Kidney capillary endothelial cell (primary cell): ENCODE measurements at regions not wholly inside any gene's neighbourhood (a gene's known extent, or its start where the extent isn't known, plus 50 kb on each side); places are given as distances from the start of the nearest gene placed in this dataset.
A peak's percentile ranks its signal among the peaks of the same experiment; 100 is the strongest.
"Not testable (repeated sequence)": the region's sequence is repeated elsewhere in the genome, so short reads cannot be mapped to it uniquely, and the experiment has no call there.

Source experiments
- DNase-seq: peaks from one replicate; pipeline ENCODE4 v3.0.0-alpha.2; 2018; ENCODE audit warnings: low spot score

DNA sequence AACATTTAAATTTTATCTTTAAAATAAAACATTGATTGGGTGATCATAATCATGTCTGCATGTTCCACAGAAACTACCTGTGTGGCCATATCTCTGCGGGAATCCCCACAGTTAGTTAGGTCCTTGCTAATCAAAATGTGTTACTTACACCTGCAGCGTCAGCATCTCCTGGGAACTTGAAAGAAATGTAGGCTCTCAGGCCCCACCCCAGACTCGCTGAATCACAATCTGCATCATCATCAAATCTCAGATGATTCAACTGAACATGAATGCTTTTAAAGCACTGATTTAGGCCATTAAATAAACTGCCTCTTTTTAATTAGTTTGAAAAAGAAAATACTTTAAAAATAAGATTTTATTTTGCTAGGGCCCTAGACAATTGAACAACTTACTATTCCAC lies 577.8 kb downstream of the PYDC2 start:
- no peak for DNase-seq

DNA sequence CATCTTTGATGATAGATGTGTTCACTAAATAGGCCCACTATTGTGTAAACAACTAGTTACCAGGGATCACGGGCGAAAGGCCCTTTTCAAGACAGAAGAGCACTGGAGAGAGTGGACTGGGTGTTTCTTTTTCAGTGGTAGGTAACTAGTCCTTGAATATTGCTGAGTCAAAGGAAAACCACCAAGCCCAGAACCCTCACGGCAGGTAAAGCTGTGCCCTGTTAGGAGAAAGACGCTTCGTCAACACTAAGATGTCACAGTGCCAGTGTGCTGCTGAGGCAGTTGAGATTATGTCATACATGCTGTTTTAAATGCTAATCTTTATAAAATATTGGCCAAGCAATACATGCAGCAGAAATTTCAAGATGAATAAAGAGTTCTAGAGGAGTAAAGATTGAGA lies 578.6 kb downstream of the PYDC2 start:
- no peak for DNase-seq

DNA sequence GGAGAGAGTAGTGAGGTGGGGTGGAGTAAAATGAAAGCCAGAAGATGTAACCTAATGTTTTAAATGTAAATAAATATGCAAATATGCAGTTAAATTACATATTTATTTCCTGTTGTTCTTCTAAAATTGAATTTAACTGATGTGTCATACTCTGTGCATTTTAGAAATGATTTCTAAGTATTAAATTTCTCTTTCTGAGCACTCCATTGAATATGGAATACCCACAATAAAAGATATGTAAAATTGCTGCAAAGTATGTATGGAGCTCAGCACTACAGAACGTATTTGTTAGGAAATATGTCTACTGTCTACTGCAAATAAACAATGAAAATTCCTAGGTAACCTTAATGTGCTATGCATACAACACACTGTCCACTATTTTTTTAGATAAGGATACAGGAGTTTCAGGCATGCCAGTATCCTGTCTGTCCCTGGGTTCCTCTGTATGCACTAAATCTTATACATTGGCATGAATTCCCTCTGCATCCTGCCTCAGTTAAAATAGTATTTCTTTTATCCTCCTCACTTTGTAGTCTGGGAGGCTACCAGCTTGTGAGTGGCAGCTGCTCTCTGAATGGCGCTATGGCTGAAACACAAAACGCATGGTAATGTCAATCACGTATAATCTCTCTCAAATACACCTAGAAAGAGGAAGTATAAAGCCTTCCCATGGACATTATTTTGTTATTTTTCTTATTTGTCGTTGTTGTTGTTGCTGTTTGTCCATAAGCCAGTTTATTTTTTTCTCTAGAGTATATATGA lies 579.5 kb downstream of the PYDC2 start:
- DNase-seq: no peak

DNA sequence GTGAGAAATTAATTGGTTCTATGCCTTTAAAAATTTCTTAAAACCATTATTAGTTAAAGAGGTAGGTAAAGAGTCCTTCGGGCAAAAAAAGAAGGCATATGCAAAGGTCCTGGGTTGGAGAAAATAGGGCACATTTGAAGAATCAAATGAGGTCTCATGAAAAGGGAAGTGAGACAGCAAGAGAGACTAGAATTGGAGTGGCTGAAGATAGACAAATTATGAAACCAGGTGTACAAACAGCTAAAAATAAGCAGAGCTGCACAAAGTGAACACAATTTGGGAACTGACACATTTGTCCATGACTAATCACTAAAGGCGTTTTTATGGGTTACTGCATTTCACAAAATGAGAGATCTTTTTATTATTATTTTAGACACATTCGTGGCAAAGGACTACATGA lies 581.2 kb downstream of the PYDC2 start:
- DNase-seq: no peak

DNA sequence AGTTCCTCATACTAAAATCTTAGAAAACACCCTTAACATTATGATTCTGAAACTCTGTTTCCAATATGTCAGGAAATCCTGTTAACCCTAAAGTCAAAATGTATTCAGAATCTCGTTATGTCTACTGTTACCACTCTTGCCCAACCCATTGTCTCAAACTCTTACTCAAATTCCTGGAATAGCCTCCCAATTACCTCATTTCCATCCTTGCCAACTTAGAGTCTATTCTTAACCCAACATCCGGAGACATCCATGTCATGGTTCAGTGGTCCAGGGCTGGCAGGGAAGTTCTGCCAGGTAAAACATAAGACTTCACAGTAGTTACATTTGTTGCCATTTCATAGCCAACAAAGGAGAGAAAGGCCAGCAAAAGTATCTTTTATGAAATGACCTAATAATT lies 593.9 kb downstream of the PYDC2 start:
- DNase-seq: peak; percentile 94

DNA sequence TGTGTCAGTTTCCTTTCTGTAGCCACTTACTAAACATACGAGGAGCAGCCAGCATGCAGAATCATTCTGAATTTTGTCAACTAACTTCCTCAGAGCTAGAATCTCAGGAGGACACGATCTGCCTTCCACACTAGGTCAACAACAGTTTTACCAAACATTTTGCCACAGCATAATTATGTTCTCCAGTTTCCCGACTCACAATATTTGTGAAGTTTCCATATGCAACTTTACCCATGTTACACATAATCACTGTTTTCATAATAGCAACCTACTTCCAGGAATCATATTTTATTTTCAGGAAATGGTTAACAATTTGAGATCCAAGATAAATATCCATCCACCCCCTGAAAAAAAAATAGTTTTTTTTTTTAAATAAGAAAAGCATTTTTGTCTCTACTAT lies 595.0 kb downstream of the PYDC2 start:
- no peak for DNase-seq

DNA sequence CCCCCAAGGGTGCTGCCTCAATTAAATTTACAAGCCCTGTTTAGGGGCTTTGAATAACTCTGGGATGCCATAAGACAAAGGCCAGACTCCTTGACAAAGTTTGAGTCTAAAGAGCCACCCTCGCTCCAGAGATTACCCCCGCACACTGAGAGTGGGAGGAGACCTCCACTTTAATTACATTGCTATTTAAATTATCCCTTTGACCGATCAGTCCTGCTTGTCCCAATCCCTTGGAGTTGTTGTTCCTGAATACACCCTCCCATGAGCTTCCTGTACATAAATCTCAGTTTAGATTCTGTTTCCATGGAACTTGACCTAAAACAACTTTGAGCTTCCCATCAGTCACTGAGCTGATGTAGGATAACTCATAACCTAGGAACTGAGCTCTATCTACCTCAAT lies 596.3 kb downstream of the PYDC2 start:
- no peak for DNase-seq

DNA sequence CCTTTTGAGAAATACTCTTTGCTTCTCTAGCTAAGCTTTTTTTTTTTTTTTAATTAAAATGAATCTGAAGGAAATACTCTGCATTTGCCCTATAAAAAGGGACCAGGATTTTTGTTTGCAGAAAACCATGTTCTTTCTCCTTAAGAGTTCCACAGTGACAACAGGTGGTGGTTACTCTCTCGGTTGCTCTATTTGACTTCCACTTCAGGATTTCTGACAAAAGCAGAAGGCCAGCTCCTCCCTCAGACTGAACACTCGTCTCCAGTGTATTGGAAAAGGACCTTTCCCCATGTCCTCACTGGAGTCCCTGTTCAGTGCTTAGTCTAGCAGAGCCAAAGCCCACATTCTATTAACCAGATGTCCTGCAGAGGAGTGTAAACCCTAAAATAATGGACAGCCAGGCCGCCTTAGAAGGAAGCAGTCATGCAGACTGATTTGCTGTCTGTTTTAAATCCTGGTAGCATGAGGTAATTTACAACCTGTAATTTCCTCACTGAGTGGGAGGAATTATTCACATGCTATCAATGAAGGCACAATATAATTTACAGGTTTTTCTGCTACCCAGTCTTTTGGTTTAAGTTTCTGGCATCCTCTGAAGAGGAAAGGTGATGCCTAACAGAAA lies 599.3 kb downstream of the PYDC2 start:
- no peak for DNase-seq

DNA sequence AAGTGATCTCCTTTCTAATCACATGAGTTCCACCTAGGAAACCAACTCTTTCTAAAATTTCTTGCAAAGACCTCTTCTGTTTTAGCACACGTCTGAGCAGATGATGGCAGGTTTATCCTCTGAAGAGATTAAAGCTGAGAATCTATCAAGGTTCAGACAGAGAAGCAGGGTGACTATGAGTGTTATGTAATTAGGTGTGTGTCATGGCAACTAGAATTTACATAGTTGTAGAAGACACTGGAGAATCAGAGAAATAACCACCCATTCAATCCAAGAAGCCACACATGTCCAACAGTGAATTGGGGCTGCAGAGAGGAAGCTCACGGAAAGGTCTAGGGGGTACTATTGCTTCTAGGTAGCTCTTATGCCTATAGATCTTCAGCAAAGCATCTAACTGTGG lies 600.5 kb downstream of the PYDC2 start:
- DNase-seq: no peak

DNA sequence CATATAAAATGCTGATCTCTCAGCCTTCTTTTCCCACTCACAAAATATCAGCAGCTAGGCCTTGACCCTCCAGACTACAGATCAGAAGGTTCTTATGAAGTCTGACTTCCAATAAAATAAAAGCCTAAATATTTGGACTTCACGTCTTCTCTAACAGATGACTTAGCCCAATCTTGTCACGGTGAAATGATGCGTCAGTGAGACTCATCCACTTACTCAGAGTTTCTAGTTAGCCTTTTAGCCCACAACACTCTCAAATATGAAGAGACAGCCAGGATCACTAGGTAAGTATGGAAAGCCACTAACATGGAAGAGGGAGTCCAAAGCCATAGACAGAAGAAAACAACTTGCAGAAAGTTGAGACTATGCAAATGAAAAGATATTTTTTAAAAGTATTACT lies 601.2 kb downstream of the PYDC2 start:
- DNase-seq: no peak

DNA sequence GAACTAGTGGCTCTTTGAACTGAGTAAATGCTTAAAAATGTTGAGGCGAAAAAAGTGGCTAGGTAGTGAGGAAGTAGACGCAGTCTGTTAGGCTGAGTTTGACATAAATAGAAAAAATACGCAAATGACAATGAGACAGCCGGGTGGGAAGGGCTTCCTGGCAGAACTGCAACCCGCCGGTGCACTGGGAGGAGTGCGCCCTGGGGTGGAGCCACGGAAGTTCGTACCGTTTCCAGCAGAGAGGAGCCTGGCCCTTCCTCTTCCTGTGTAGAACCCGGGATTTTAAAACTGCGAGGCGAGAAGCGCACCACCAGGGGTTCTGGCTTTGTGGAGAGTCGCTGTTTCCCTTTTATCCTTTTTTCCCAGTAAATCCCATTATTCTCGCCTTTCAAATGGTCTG lies 602.6 kb downstream of the PYDC2 start:
- DNase-seq: peak; percentile 87

DNA sequence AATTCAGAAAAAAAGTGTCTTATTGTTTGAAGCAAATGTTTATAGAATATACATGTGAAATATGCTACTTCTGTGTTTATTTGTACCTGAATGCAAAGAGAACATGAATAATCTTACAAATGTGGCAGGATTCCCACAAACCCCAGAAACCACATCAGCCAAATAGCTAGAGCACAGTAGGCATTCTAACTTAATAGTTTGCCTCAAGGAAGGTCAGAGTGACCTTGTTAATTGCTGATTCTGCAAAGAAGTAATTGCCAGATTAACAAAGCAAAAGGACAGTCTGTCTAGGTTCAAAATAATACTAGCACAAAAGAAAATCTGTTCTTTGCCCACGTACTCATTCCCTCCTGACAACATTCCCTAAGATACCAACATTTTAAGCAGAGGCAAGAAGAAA lies 604.0 kb downstream of the PYDC2 start:
- no peak for DNase-seq

DNA sequence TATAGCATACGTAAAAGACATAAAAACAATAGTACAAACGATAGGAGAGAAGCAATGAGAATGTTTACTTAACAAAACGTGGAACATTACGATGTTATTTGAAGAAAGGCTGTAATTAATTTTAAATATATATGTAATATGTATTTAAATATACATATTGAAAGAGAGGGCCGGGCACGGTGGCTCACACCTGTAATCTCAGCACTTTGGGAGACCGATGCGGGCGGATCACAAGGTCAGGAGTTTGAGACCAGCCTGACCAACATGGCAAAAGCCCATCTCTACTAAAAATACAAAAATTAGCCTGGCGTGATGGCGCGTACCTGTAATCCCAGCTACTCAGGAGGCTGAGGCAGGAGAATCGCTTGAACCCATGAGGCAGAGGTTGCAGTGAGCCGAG lies 605.3 kb downstream of the PYDC2 start:
- not testable (repeated sequence) for DNase-seq

DNA sequence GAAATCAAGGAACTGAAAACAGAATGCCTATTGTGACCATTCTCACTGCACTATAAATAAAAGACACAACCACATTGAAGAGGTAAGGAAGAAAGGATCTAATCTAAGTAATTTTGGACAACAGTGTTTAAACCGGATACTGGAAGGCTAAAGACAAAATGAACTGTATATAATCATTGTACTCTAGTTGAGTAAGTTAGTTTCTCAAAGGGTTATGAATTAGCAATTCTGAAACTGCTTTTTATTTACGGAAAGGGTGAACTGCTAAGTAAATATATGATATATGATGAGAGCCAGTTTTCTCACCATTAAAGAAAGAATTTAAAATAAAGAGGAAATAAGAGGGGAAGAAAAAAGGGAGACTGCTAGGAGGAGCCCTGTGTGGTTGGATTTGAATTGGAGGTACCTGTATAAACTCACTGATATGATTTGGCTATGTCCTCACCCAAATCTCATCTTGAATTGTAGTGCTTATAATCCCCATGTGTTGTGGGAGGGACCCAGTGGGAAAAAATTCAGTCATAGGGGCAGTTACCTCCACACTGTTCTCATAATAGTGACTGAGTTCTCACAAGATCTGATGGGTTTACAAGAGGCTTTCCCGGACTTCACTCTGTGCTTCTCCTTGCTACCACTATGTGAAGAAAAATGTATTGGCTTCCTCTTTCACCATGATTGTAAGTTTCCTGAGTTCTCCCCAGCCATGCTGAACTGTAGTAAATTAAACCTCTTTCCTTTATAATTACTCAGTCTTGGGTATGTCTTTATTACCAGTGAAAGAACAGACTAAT lies 607.7 kb downstream of the PYDC2 start:
- no peak for DNase-seq

DNA sequence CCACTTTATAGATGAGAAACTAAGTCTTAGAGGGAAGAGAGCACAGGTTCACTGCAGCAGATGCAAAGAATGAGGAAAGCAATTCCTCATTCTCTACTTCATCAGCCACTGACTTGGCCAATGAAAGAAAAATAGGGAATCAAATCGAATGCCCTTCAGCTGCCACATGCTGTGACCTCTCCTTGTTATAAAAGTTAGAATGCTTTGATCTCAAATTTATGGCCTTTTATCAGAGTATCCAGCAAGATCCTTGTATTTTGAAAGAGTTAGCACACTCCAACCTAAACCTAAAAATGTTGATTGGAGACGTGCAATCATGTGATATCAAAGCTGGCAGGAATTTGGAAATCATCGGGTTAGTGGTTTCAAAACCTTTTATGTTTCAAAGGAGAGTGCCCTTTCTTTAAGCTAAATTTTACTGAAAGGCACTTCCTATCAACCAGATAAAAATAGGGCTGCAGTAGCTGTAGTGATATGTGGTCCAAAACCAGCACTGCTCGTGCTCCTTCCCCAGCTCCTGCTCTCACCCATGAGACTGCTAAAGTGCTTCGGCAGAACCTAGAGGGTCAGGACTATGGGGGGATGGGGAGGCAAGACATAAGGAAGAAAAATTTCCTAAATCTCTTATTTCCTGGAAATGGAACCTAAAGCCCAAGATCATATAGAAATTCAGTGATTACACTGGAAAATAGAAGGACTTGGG lies 617.0 kb downstream of the PYDC2 start:
- no peak for DNase-seq

DNA sequence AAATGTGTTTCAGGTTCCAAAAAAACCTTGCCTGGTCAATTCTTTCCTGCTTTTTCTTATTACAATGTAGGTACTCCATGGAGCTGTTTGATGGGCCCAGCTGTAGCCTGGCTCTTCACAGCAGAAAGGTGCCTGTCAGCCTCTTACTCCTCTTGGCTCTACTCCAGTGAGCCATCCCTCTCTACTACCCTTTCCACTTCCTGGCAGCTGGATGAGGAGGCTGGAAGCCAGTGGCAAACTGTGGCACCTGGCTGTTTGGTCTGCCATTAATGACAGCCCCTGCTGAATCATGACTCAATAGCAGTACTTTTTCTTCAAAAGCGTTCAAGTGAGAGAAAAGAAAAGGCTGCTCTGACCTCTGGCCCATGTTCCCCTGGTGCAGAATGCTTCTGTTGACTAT lies 618.1 kb downstream of the PYDC2 start:
- DNase-seq: no peak

DNA sequence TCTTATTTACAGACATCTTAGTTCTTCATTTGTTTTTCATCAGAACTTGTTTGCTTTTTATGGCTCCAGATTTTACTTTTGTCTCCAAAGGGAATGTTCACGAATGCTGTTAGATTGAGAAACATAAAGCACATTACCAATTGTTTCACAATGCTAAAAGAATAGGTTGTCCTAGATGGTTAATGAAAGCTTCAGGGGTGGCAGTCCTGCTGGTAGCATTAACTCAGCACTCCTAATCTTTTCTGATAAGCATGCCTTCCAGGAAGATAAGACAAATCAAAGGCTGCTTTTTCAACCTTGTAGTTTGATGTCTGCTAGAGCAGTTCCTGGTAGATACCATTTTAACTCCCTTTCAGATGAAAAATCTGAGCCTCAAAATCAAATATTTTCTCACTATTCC lies 619.4 kb downstream of the PYDC2 start:
- DNase-seq: no peak

DNA sequence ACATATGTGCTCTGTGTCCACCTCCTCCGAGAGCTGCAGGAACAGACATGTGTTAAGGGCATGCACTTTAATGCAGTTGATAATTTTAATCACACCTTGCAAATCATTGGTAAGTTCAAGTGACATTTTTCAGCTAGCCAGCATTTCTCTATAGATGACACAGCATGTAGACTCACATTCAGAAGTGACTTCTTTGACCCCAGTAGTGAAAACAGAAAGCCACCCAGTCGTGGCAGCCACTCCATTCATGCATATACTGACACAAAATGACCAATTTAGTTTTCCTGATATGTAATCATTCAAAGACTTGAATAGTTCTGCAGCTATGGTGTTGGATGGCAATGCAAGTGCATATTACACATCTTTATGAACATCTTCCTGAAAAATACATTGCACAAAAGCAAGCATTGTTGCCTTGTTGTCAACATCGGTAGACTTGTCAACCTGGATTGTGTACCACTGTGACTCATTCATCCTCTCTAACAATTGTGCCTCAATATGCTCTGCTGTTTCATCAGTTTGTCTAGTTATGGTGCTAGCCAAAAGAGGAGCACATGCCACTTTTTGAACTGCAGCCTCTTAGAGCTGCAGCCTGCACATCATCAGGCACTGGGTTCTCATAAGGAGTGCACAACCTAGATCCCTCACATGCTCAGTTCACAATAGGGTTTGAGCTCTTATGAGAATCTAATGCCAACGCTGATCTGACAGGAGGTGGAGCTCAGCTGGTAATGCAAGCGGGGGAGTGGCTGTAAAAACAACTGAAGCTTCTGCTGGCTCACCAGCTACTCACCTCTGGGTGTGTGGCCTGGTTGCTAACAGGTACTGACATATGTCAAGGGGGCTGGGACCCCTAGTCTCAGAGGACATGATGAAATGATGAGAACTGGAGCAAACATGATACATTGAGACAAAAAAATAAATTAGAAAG lies 622.0 kb downstream of the PYDC2 start:
- peak; percentile 57 for DNase-seq
